GM12878 (cell line): ENCODE measurements at regions not wholly inside any gene's neighbourhood (a gene's known extent, or its start where the extent isn't known, plus 50 kb on each side); places are given as distances from the start of the nearest gene placed in this dataset.
A peak's percentile ranks its signal among the peaks of the same experiment; 100 is the strongest.

Source experiments
- ATAC-seq: fragments of 200-7000 bp; cut with Tn5 transposase; 3 replicates; pipeline ENCODE4 v1.9.1; 2020; ENCODE audit warnings: mild to moderate bottlenecking, moderate library complexity
- BruUV-seq: library from RNA; stranded (reverse); fragments of 400-500 nt; replicated peaks from 2 replicates; lab custom pipeline; 2021; lab: Mats Ljungman, UMichigan
- CTCF ChIA-PET: fragments of 300-600 bp; sonication (Branson Sonifier 250); formaldehyde crosslinking; extraction: SDS; loops from one replicate; lab custom pipeline; 2021; ENCODE audit warnings: inconsistent platforms; lab: Yijun Ruan, JAX
- POLR2A ChIA-PET: fragments of 350-600 bp; formaldehyde crosslinking; extraction: SDS; loops from one replicate; lab custom pipeline; 2021; ENCODE audit warnings: inconsistent platforms; lab: Charles Lee
- RAD21 ChIA-PET: fragments of 300-600 bp; sonication (Branson Sonifier 250); formaldehyde crosslinking; loops from one replicate; lab custom pipeline; 2023; ENCODE audit warnings: antibody characterized with exemption; ENCODE audit not compliant: unreplicated experiment; lab: Charles Lee
- SMC1A ChIA-PET: fragments of 300-600 bp; sonication (Branson Sonifier 250); formaldehyde crosslinking; loops from one replicate; lab custom pipeline; 2023; ENCODE audit not compliant: unreplicated experiment, uncharacterized antibody; lab: Charles Lee
- DNase-seq: peaks from one replicate; pipeline ENCODE4 v3.0.0-alpha.2; 2011; ENCODE audit warnings: low read depth, low spot score
- FAIRE-seq: peaks from 3 replicates; lab custom pipeline; 2011; peaks lifted over from hg19 to GRCh38; lab: Jason Lieb, UNC
- H2AFZ ChIP-seq: 2 replicates; pipeline ENCODE4 v1.6.0; 2011; ENCODE audit warnings: low read depth, low read length, control low read depth; ENCODE audit not compliant: control insufficient read depth
- H3K27ac ChIP-seq: 2 replicates; pipeline ENCODE4 v1.5.1; 2011; ENCODE audit warnings: control low read depth; ENCODE audit not compliant: control insufficient read depth, insufficient read depth
- H3K27me3 ChIP-seq, 2 experiments: replicated peaks in 1 of 2; 2 replicates each; pipeline versions ENCODE4 v1.6.0 to v1.6.1; 2011; ENCODE audit warnings: low read length in 1 of 2; ENCODE audit not compliant: control insufficient read depth in 2 of 2, insufficient read depth in 2 of 2
- H3K36me3 ChIP-seq, 2 experiments: 2 replicates each; pipeline ENCODE4 v1.5.1; 2011; ENCODE audit warnings: low read length in 1 of 2; ENCODE audit not compliant: control insufficient read depth in 2 of 2, insufficient read depth in 2 of 2
- H3K4me1 ChIP-seq: 2 replicates; pipeline ENCODE4 v1.6.1; 2011; ENCODE audit warnings: mild to moderate bottlenecking, low read length, moderate library complexity, mixed read lengths; ENCODE audit not compliant: control insufficient read depth, insufficient read depth
- H3K4me2 ChIP-seq: 2 replicates; pipeline ENCODE4 v1.6.0; 2011; ENCODE audit warnings: control low read depth; ENCODE audit not compliant: control insufficient read depth, insufficient read depth
- H3K4me3 ChIP-seq: fragments of 200-600 bp; sonication (generic); 2 replicates; pipeline ENCODE4 v1.5.1; 2016
- H3K79me2 ChIP-seq: 2 replicates; pipeline ENCODE4 v1.6.0; 2011; ENCODE audit warnings: low read length; ENCODE audit not compliant: control insufficient read depth, insufficient read depth
- H3K9ac ChIP-seq: 2 replicates; pipeline ENCODE4 v1.8.0; 2011; ENCODE audit warnings: low read length, control low read depth, mixed read lengths; ENCODE audit not compliant: control insufficient read depth, insufficient read depth
- H3K9me3 ChIP-seq: replicated peaks from 3 replicates; pipeline ENCODE4 v1.5.1; 2011; ENCODE audit warnings: mild to moderate bottlenecking, low read length; ENCODE audit not compliant: control insufficient read depth, insufficient read depth
- H4K20me1 ChIP-seq: 2 replicates; pipeline ENCODE4 v1.6.0; 2011; ENCODE audit not compliant: control insufficient read depth, insufficient read depth
- ATF7 ChIP-seq: fragments of 450-650 bp; IDR thresholded peaks from 2 replicates; pipeline ENCODE4 v1.6.1; 2016; ENCODE audit warnings: low read depth, mild to moderate bottlenecking
- BCL11A ChIP-seq: IDR thresholded peaks from 2 replicates; pipeline ENCODE4 v1.6.1; 2011; ENCODE audit warnings: low read depth, low read length
- CBX5 ChIP-seq: sonication (generic); IDR thresholded peaks from 2 replicates; pipeline ENCODE4 v1.6.1; 2016; ENCODE audit warnings: low read depth, moderate library complexity, mild to moderate bottlenecking, inconsistent platforms
- CHD1 ChIP-seq: IDR thresholded peaks from 2 replicates; pipeline ENCODE4 v1.6.1; 2012; ENCODE audit warnings: low read depth, low read length, improper control_type of control experiment
- CREM ChIP-seq: IDR thresholded peaks from 2 replicates; pipeline ENCODE4 v1.6.1; 2014; ENCODE audit warnings: antibody characterized with exemption, low read depth
- HDAC2 ChIP-seq: fragments of 200-600 bp; sonication (generic); IDR thresholded peaks from 2 replicates; pipeline ENCODE4 v1.6.1; 2017
- IKZF1 ChIP-seq: fragments of 450-650 bp; conservative IDR thresholded peaks from 2 replicates; pipeline ENCODE4 v1.6.1; 2017; ENCODE audit warnings: antibody characterized with exemption, mild to moderate bottlenecking
- JUNB ChIP-seq: IDR thresholded peaks from 2 replicates; pipeline ENCODE4 v1.6.1; 2016; ENCODE audit warnings: antibody characterized with exemption, mild to moderate bottlenecking
- KDM1A ChIP-seq: fragments of 200-600 bp; sonication (generic); IDR thresholded peaks from 2 replicates; pipeline ENCODE4 v1.6.1; 2016; ENCODE audit warnings: borderline replicate concordance
- POLR2AphosphoS2 ChIP-seq: IDR thresholded peaks from 2 replicates; pipeline ENCODE4 v1.6.1; 2011; ENCODE audit warnings: low read depth, mild to moderate bottlenecking, low read length, improper control_type of control experiment, moderate library complexity
- SRF ChIP-seq, 2 experiments: IDR thresholded peaks; 2 replicates each; pipeline ENCODE4 v1.6.1; 2011; ENCODE audit warnings: low read depth in 2 of 2, low read length in 2 of 2, mild to moderate bottlenecking in 1 of 2, moderate library complexity in 1 of 2
- YBX1 ChIP-seq: fragments of 450-650 bp; IDR thresholded peaks from 2 replicates; pipeline ENCODE4 v1.6.1; 2016; ENCODE audit warnings: antibody characterized with exemption
- ZNF217 ChIP-seq: fragments of 450-650 bp; IDR thresholded peaks from 2 replicates; pipeline ENCODE4 v1.6.1; 2017; ENCODE audit warnings: antibody characterized with exemption, mild to moderate bottlenecking
- ZNF24 ChIP-seq: fragments of 450-650 bp; IDR thresholded peaks from 2 replicates; pipeline ENCODE4 v1.6.1; 2017; ENCODE audit warnings: antibody characterized with exemption, mild to moderate bottlenecking
- WGBS: methylation state at CpG from one replicate; pipeline ENCODE4 v1.1.6; 2016; ENCODE audit warnings: low lambda C conversion rate; ENCODE audit not compliant: insufficient replicate concordance, insufficient coverage; ENCODE audit errors: missing lambda C conversion rate; 5-methylcytosine and 5-hydroxymethylcytosine counted together
- in situ Hi-C: fragments of 300-500 bp; cut with MboI; formaldehyde crosslinking; loops from 9 replicates; pipeline ENCODE4 v1.14.3; 2018; ENCODE audit warnings: mixed read lengths
- intact Hi-C: fragments of 100-400 bp; cut with micrococcal nuclease; formaldehyde crosslinking; loops from one replicate; pipeline ENCODE4 v1.14.2; 2022; ENCODE audit not compliant: unreplicated experiment

- no peak for TF ChIP-seq JUNB
- peak; percentile 44; the same call in 1 of the 2 replicates for TF ChIP-seq IKZF1
- no peak for TF ChIP-seq BCL11A
- no peak for TF ChIP-seq ZNF217
Measured at GRCh38 chr9:89549031-89549644, 51.2 kb upstream of the SEMA4D start (continued).

- H3K9me3 ChIP-seq, result peaks cover 6% of the 10 kb centered on the region; the same call in 2 of the 3 replicates
- H3K9ac ChIP-seq, result no peak overlapping the region
- H3K27me3 ChIP-seq, result no peaks in the 10 kb centered on the region
- no peak for ATAC-seq
- H3K27ac ChIP-seq, result no peak overlapping the region
- no peak overlapping the region for H2AFZ ChIP-seq
- H4K20me1 ChIP-seq, result no peaks in the 10 kb centered on the region
- SMC1A ChIA-PET, result interaction anchor here (0.6 to 6.2 kb wide), 62 partner anchors 8 to 269 kb away, joined by 3 to 150 read pairs (median 5); partner anchors contain the start of genes CKS2 and SECISBP2
- RAD21 ChIA-PET, result interaction anchor here (0.9 to 4.3 kb wide), 52 partner anchors 9 to 269 kb away, joined by 3 to 119 read pairs (median 6); partner anchors contain the start of gene SECISBP2
- CTCF ChIA-PET, result interaction anchor here (0.7 to 7.7 kb wide), 64 partner anchors 8 to 269 kb away, joined by 3 to 207 read pairs (median 7); partner anchors contain the start of gene SECISBP2
- H3K79me2 ChIP-seq, result no peaks in the 10 kb centered on the region
- no peak for DNase-seq
- no peak for TF ChIP-seq CHD1
- TF ChIP-seq CREM, result no peak
- no peak for TF ChIP-seq ATF7
- TF ChIP-seq YBX1, result no peak
- no peak for TF ChIP-seq ZNF24
- TF ChIP-seq POLR2AphosphoS2, result no peak
- no peak for TF ChIP-seq SRF (IDR thresholded peaks at IDR 0.05; ENCODE audit: low read depth in 2 of 2, low read length in 2 of 2)
- TF ChIP-seq CBX5, result no peak
- TF ChIP-seq KDM1A, result no peak
- no peak for TF ChIP-seq HDAC2
- in situ Hi-C loops (loop anchor here (5.0 kb wide), 1 partner anchor 121 kb away; no protein-coding TSS in a partner anchor), intact Hi-C loops (loop anchor here (2.0 kb wide), 2 partner anchors 49 to 229 kb away; partner anchors contain the start of genes SECISBP2 and SEMA4D)
- no peak overlapping the region for H3K4me2 ChIP-seq
- H3K4me3 ChIP-seq, result no peak overlapping the region
- no peak for FAIRE-seq
- no peaks in the 10 kb centered on the region for H3K36me3 ChIP-seq
- POLR2A ChIA-PET, result interaction anchor here (0.9 to 2.6 kb wide), 10 partner anchors 18 to 230 kb away, joined by 3 to 13 read pairs (median 6); partner anchors contain the start of gene SECISBP2
- no TSS peak for BruUV-seq
- no peaks in the 10 kb centered on the region; the same call in 1 of the 2 replicates for H3K4me1 ChIP-seq
- 89% methylated on average over 9 of the region's 9 CpGs for WGBS
Measured at GRCh38 chr9:89548071-89548638, 50.2 kb upstream of the SEMA4D start.
